Endometrial microvascular endothelial cells (primary cell): ENCODE measurements at regions not wholly inside any gene's neighbourhood (a gene's known extent, or its start where the extent isn't known, plus 50 kb on each side); places are given as distances from the start of the nearest gene placed in this dataset.
"Not testable (repeated sequence)": the region's sequence is repeated elsewhere in the genome, so short reads cannot be mapped to it uniquely, and the experiment has no call there.

Experiments used
- in situ Hi-C: cut with HindIII; loops from 2 replicates; pipeline ENCODE4 v1.10.0; 2017; ENCODE audit warnings: low sequenced_read_pairs, low pct_unique_long_range_greater_than_20kb; ENCODE audit errors: inconsistent ontology term

- in situ Hi-C loops: no loop called here
Measured at GRCh38 chr4:126448086-126448845, 1133.5 kb downstream of the FAT4 start.

GRCh38 chr4:126451237-126451873, 1136.6 kb downstream of the FAT4 start:
- in situ Hi-C loops: no loop called here

GRCh38 chr4:126455865-126456264, 1141.1 kb downstream of the FAT4 start:
- in situ Hi-C loops: no loop called here

- in situ Hi-C loops: no loop called here
Measured at GRCh38 chr4:126458993-126459392, 1144.2 kb downstream of the FAT4 start.

GRCh38 chr4:126465341-126465740, 1150.6 kb downstream of the FAT4 start:
- in situ Hi-C loops: no loop called here

- in situ Hi-C loops: no loop called here
Measured at GRCh38 chr4:126466848-126467247, 1152.1 kb downstream of the FAT4 start.

- in situ Hi-C loops: no loop called here
Measured at GRCh38 chr4:126468144-126468543, 1153.4 kb downstream of the FAT4 start.

GRCh38 chr4:126470862-126471261, 1156.1 kb downstream of the FAT4 start:
- in situ Hi-C loops: no loop called here

- in situ Hi-C loops: no loop called here
Measured at GRCh38 chr4:126475730-126476129, 1157.0 kb upstream of the INTU start.

GRCh38 chr4:126479709-126480108, 1153.0 kb upstream of the INTU start:
- in situ Hi-C loops: no loop called here

- in situ Hi-C loops: no loop called here
Measured at GRCh38 chr4:126482311-126482710, 1150.4 kb upstream of the INTU start.

- in situ Hi-C loops: no loop called here
Measured at GRCh38 chr4:126486377-126486776, 1146.4 kb upstream of the INTU start.

GRCh38 chr4:126489826-126490463, 1142.8 kb upstream of the INTU start:
- in situ Hi-C loops: no loop called here

- in situ Hi-C loops: no loop called here
Measured at GRCh38 chr4:126495163-126495752, 1137.5 kb upstream of the INTU start.

GRCh38 chr4:126512979-126513378, 1119.8 kb upstream of the INTU start:
- in situ Hi-C loops: no loop called here

GRCh38 chr4:126513596-126513995, 1119.2 kb upstream of the INTU start:
- in situ Hi-C loops: no loop called here

GRCh38 chr4:126520731-126521130, 1112.0 kb upstream of the INTU start:
- in situ Hi-C loops: no loop called here

- in situ Hi-C loops: not testable (repeated sequence)
Measured at GRCh38 chr4:126525400-126525799, 1107.4 kb upstream of the INTU start.

- in situ Hi-C loops: no loop called here
Measured at GRCh38 chr4:126526335-126526734, 1106.4 kb upstream of the INTU start.

GRCh38 chr4:126529997-126530396, 1102.8 kb upstream of the INTU start:
- in situ Hi-C loops: no loop called here
